Tibial nerve (tissue), 4 donors: ENCODE measurements at regions not wholly inside any gene's neighbourhood (a gene's known extent, or its start where the extent isn't known, plus 50 kb on each side); places are given as distances from the start of the nearest gene placed in this dataset.

Experiments
- CTCF ChIP-seq, 5 experiments: fragments of 200-600 bp in 3 of 5; fragments of 450-650 bp in 2 of 5; sonication (generic) in 3 of 5; IDR thresholded peaks; one replicate each; pipeline ENCODE4 v1.5.1; 2016 to 2019; ENCODE audit warnings: antibody characterized with exemption in 5 of 5, mild to moderate bottlenecking in 3 of 5, moderate library complexity in 2 of 5
- EP300 ChIP-seq, 2 donors: sonication (generic); formaldehyde crosslinking; IDR thresholded peaks; one replicate each; pipeline ENCODE4 v1.6.1; 2017; ENCODE audit warnings: antibody characterized with exemption in 2 of 2, mild to moderate bottlenecking in 1 of 2
- POLR2A ChIP-seq, 2 donors: fragments of 450-650 bp; IDR thresholded peaks; one replicate each; pipeline ENCODE4 v1.6.1; 2017; ENCODE audit warnings: antibody characterized with exemption in 2 of 2, mild to moderate bottlenecking in 2 of 2, moderate library complexity in 2 of 2

- TF ChIP-seq CTCF (IDR thresholded peaks at IDR 0.05) (no peak), EP300 (IDR thresholded peaks at IDR 0.05) (no peak), POLR2A (IDR thresholded peaks at IDR 0.05) (no peak)
These were observed 149.4 kb upstream of the KLF3 start for GRCh38 chr4:38514465-38515146.
